Left lobe of liver (tissue), 2 donors: ENCODE measurements at regions not wholly inside any gene's neighbourhood (a gene's known extent, or its start where the extent isn't known, plus 50 kb on each side); places are given as distances from the start of the nearest gene placed in this dataset.

Experiments
- ATAC-seq: fragments of 200-7000 bp; cut with Tn5 transposase; one replicate; pipeline ENCODE4 v1.9.1; 2020; ENCODE audit warnings: mild to moderate bottlenecking, moderate library complexity
- DNase-seq: peaks from one replicate; pipeline ENCODE4 v3.0.0-alpha.2; 2020; ENCODE audit warnings: low spot score
- donor health status: DM: no; HTN: no; CAD: no; lungs with moderate emphysema.
- donor health status: DM: no; HTN: yes; CAD: no.

GRCh38 chr11:93074352-93074751 is 104.9 kb downstream of the MTNR1B start:
- DNase-seq (no peak), ATAC-seq (no peak)

GRCh38 chr11:93075782-93076181 is 106.3 kb downstream of the MTNR1B start:
- DNase-seq: no peak

GRCh38 chr11:93080146-93080759 is 110.8 kb downstream of the MTNR1B start:
- ATAC-seq (no peak), DNase-seq (no peak)

More at GRCh38 chr11:93075782-93076181, 106.3 kb downstream of the MTNR1B start:
- ATAC-seq: no peak

- DNase-seq (no peak), ATAC-seq (no peak)
Measured at GRCh38 chr11:93081694-93082093, 112.2 kb downstream of the MTNR1B start.

- ATAC-seq (no peak), DNase-seq (no peak)
Measured at GRCh38 chr11:93082900-93083299, 113.4 kb downstream of the MTNR1B start.

GRCh38 chr11:93084727-93085505 is 112.9 kb downstream of the SLC36A4 start:
- ATAC-seq: no peak

GRCh38 chr11:93089474-93090102 is 108.2 kb downstream of the SLC36A4 start:
- peak; percentile 93 for ATAC-seq
- DNase-seq: no peak

More at GRCh38 chr11:93084727-93085505, 112.9 kb downstream of the SLC36A4 start:
- DNase-seq: no peak
